Heart left ventricle (tissue), 16 donors: ENCODE measurements at regions not wholly inside any gene's neighbourhood (a gene's known extent, or its start where the extent isn't known, plus 50 kb on each side); places are given as distances from the start of the nearest gene placed in this dataset.

Experiments used
- ATAC-seq, 4 donors: fragments of 200-7000 bp; cut with Tn5 transposase; one replicate each; pipeline ENCODE4 v1.9.1; 2020 to 2022; ENCODE audit warnings: moderate library complexity in 4 of 4, mild to moderate bottlenecking in 3 of 4, moderate number of reproducible peaks in 1 of 4
- DNase-seq, 5 donors: peaks; one replicate each; pipeline ENCODE4 v3.0.0-alpha.2; 2020
- H3K27ac ChIP-seq, 12 donors: fragments of 200-600 bp; sonication (generic) in 4 of 12; one replicate each; pipeline versions ENCODE4 v1.5.0 to v1.8.0; 2016 to 2022; ENCODE audit warnings: mild to moderate bottlenecking in 2 of 12
- H3K27me3 ChIP-seq, 9 donors: fragments of 200-600 bp; sonication (generic) in 2 of 9; one replicate each; pipeline versions ENCODE4 v1.5.1 to v1.8.0; 2016 to 2022; ENCODE audit warnings: mild to moderate bottlenecking in 3 of 9
- H3K36me3 ChIP-seq, 9 donors: fragments of 200-600 bp; sonication (generic) in 2 of 9; one replicate each; pipeline versions ENCODE4 v1.5.0 to v1.8.0; 2018 to 2022; ENCODE audit warnings: mild to moderate bottlenecking in 2 of 9
- H3K4me1 ChIP-seq, 12 donors: fragments of 200-600 bp; sonication (generic) in 4 of 12; one replicate each; pipeline versions ENCODE4 v1.5.0 to v1.8.0; 2016 to 2022; ENCODE audit warnings: mild to moderate bottlenecking in 3 of 12
- H3K4me3 ChIP-seq, 12 donors: fragments of 200-600 bp; sonication (generic) in 4 of 12; one replicate each; pipeline versions ENCODE4 v1.5.0 to v1.8.0; 2017 to 2022; ENCODE audit warnings: mild to moderate bottlenecking in 9 of 12, moderate library complexity in 4 of 12
- H3K9me3 ChIP-seq, 12 donors: fragments of 200-600 bp; sonication (generic) in 4 of 12; one replicate each; pipeline versions ENCODE4 v1.5.0 to v1.8.0; 2016 to 2022; ENCODE audit warnings: mild to moderate bottlenecking in 1 of 12
- CTCF ChIP-seq, 12 donors: fragments of 200-600 bp; sonication (generic) in 4 of 12; IDR thresholded peaks; one replicate each; pipeline versions ENCODE4 v1.5.0 to v1.8.0; 2018 to 2022; ENCODE audit warnings: antibody characterized with exemption in 12 of 12, mild to moderate bottlenecking in 5 of 12
- POLR2A ChIP-seq, 2 donors: fragments of 450-650 bp; IDR thresholded peaks; one replicate each; pipeline ENCODE4 v1.6.1; 2017; ENCODE audit warnings: antibody characterized with exemption in 2 of 2, mild to moderate bottlenecking in 2 of 2, moderate library complexity in 2 of 2
- WGBS, 4 donors: extraction: QIAGEN DNeasy Blood & Tissue Kit in 2 of 4; methylation state at CpG; one replicate each; pipeline versions ENCODE4 v1.1.5 to v1.1.7; 2013 to 2018; 5-methylcytosine and 5-hydroxymethylcytosine counted together
- intact Hi-C, 10 donors: fragments of 100-400 bp; cut with DNase I; formaldehyde crosslinking; loops; one replicate each; pipeline versions ENCODE4 v1.11.1 to v1.14.2; 2022
- donor health status: ischemic (EF 13 %, LVEDD 7.1; RV severe dilation, severe dysfunction).
- donor health status: healthy with polysubstance abuse.
- donor health status: DM: no; HTN: yes; CAD: no.
- donor health status: DM: no; HTN: no; CAD: no.
- donor health status: ischemic (EF 25% LVEDD 6.9; RV normal size, moderate dysfunction).
- donor health status: ischemic (EF 25% LVEDD 5.7; RV mildly dilated, moderate dysfunction).
- donor health status: healthy.
- donor health status: DM: yes; HTN: yes; CAD: no.
- donor health status: ischemic (EF 35%, LVEDD 5.7; RV mildly dilated, moderate dysfunction).
- donor health status: nonischemic (EF 11% LVEDD 7.7; RV severe dilation, severe dysfunction).
- donor health status: DM: yes; HTN: yes; CAD: no.
- donor health status: PGD.
- donor health status: ischemic (EF 29% LVEDD 5.4; RV normal size, mild dysfunction).
- donor health status: nonischemic (EF 23%, LVEDD 6.1; RV moderate dilation, normal function).

- peak in 4 of 5 donors; percentile 6 to 51 (median 30) for DNase-seq
- peak; percentile 93 to 99 (median 97) for ATAC-seq
- peak overlapping the region in 6 of 12 donors; percentile 7 to 37 (median 23) for H3K4me3 ChIP-seq
Observed at GRCh38 chr13:38415233-38415632, 65.6 kb downstream of the UFM1 start.

GRCh38 chr13:38417241-38417640, 67.6 kb downstream of the UFM1 start:
- intact Hi-C loops, result loop anchor here in 1 of 10 donors (10.0 kb wide), 1 partner anchor 72 kb away; the partner anchor contains the start of gene UFM1
- DNase-seq, result no peak
- peaks cover 0 to 22% (median 0%) of the 10 kb centered on the region in 12 donors for H3K4me1 ChIP-seq
- H3K4me3 ChIP-seq, result no peak overlapping the region
- peaks cover 0 to 12% (median 0%) of the 10 kb centered on the region in 12 donors for H3K9me3 ChIP-seq
- no peak overlapping the region for H3K27ac ChIP-seq
- no peaks in the 10 kb centered on the region for H3K36me3 ChIP-seq
- no peaks in the 10 kb centered on the region for H3K27me3 ChIP-seq
- TF ChIP-seq POLR2A (IDR thresholded peaks at IDR 0.05) (no peak), CTCF (IDR thresholded peaks at IDR 0.05) (no peak)
- 81 to 94% (median 91%) methylated on average over 1 of the region's 1 CpG for WGBS, 4 donors
- ATAC-seq, result no peak

More at GRCh38 chr13:38415233-38415632, 65.6 kb downstream of the UFM1 start:
- peak overlapping the region in 9 of 12 donors; percentile 7 to 81 (median 50) for H3K27ac ChIP-seq
- no peaks in the 10 kb centered on the region for H3K36me3 ChIP-seq
- TF ChIP-seq POLR2A (IDR thresholded peaks at IDR 0.05) (no peak), CTCF (IDR thresholded peaks at IDR 0.05) (no peak)
- H3K4me1 ChIP-seq, result peaks cover 0 to 14% (median 0%) of the 10 kb centered on the region in 12 donors
- intact Hi-C loops, result loop anchor here in 1 of 10 donors (10.0 kb wide), 1 partner anchor 70 kb away; the partner anchor contains the start of gene UFM1
- 7 to 16% (median 10%) methylated on average over 5 of the region's 5 CpGs for WGBS, 4 donors
- peaks cover 0 to 15% (median 0%) of the 10 kb centered on the region in 12 donors for H3K9me3 ChIP-seq
- H3K27me3 ChIP-seq, result no peaks in the 10 kb centered on the region

- intact Hi-C loops, result loop anchor here in 1 of 10 donors (10.0 kb wide), 1 partner anchor 73 kb away; the partner anchor contains the start of gene UFM1
- no peak overlapping the region for H3K27ac ChIP-seq
- no peak overlapping the region for H3K4me3 ChIP-seq
- H3K27me3 ChIP-seq, result no peaks in the 10 kb centered on the region
- 67 to 77% (median 71%) methylated on average over 2 of the region's 2 CpGs for WGBS, 4 donors
- H3K36me3 ChIP-seq, result no peaks in the 10 kb centered on the region
- ATAC-seq, result no peak
- H3K4me1 ChIP-seq, result peaks cover 0 to 23% (median 0%) of the 10 kb centered on the region in 12 donors
- DNase-seq, result no peak
- TF ChIP-seq POLR2A (IDR thresholded peaks at IDR 0.05) (no peak), CTCF (IDR thresholded peaks at IDR 0.05) (peak in 6 of 12 donors; percentile 11 to 38 (median 28))
- H3K9me3 ChIP-seq, result peaks cover 0 to 8% (median 0%) of the 10 kb centered on the region in 12 donors
Observed at GRCh38 chr13:38417727-38418126, 68.1 kb downstream of the UFM1 start.

GRCh38 chr13:38418286-38418685, 68.6 kb downstream of the UFM1 start:
- peaks cover 0 to 23% (median 0%) of the 10 kb centered on the region in 12 donors for H3K4me1 ChIP-seq
- TF ChIP-seq CTCF (IDR thresholded peaks at IDR 0.05) (no peak), POLR2A (IDR thresholded peaks at IDR 0.05) (no peak)
- intact Hi-C loops, result loop anchor here in 1 of 10 donors (10.0 kb wide), 1 partner anchor 73 kb away; the partner anchor contains the start of gene UFM1

More at GRCh38 chr13:38418286-38418685, 68.6 kb downstream of the UFM1 start:
- Histone ChIP-seq H3K36me3 (no peaks in the 10 kb centered on the region), H3K9me3 (peaks cover 0 to 6% (median 0%) of the 10 kb centered on the region in 12 donors), H3K4me3 (no peak overlapping the region), H3K27me3 (no peaks in the 10 kb centered on the region), H3K27ac (no peak overlapping the region)
- ATAC-seq (no peak), DNase-seq (no peak)
